Uterus (tissue), 3 donors: ENCODE measurements at regions not wholly inside any gene's neighbourhood (a gene's known extent, or its start where the extent isn't known, plus 50 kb on each side); places are given as distances from the start of the nearest gene placed in this dataset.

ENCODE experiments used
- DNase-seq, 2 donors: peaks; one replicate each; pipeline ENCODE4 v3.0.0-alpha.2; 2019 to 2020
- H3K27ac ChIP-seq, 2 donors: fragments of 200-600 bp; sonication (generic); 1 replicate in 1 of 2; 2 replicates in 1 of 2; pipeline ENCODE4 v1.5.1; 2016 to 2018
- H3K27me3 ChIP-seq, 2 donors: fragments of 200-600 bp; sonication (generic); one replicate each; pipeline ENCODE4 v1.5.1; 2018 to 2019; ENCODE audit warnings: control low read depth in 1 of 2
- H3K36me3 ChIP-seq, 2 donors: fragments of 200-600 bp; sonication (generic); one replicate each; pipeline ENCODE4 v1.5.1; 2019; ENCODE audit warnings: control low read depth in 1 of 2
- H3K4me1 ChIP-seq, 2 donors: fragments of 200-600 bp; sonication (generic); one replicate each; pipeline ENCODE4 v1.5.1; 2018 to 2019; ENCODE audit warnings: control low read depth in 1 of 2
- H3K4me3 ChIP-seq, 2 donors: fragments of 200-600 bp; sonication (generic); 1 replicate in 1 of 2; 2 replicates in 1 of 2; pipeline ENCODE4 v1.5.1; 2018 to 2019; ENCODE audit warnings: mild to moderate bottlenecking in 1 of 2
- H3K9me3 ChIP-seq, 2 donors: fragments of 200-600 bp; sonication (generic); one replicate each; pipeline ENCODE4 v1.5.1; 2019; ENCODE audit warnings: control low read depth in 1 of 2
- POLR2A ChIP-seq, 2 donors: fragments of 450-650 bp; IDR thresholded peaks; one replicate each; pipeline ENCODE4 v1.6.1; 2016; ENCODE audit warnings: antibody characterized with exemption in 2 of 2, mild to moderate bottlenecking in 1 of 2, moderate library complexity in 1 of 2
- intact Hi-C: fragments of 100-400 bp; cut with DNase I; formaldehyde crosslinking; loops from one replicate; pipeline ENCODE4 v1.15.1; 2023; ENCODE audit warnings: low total_unique reads
- TF ChIP-seq, protein P1 (sequence below), 4 experiments: fragments of 200-600 bp in 2 of 4; fragments of 450-650 bp in 2 of 4; sonication (generic) in 2 of 4; IDR thresholded peaks; one replicate each; pipeline ENCODE4 v1.5.1; 2016 to 2019; ENCODE audit warnings: antibody characterized with exemption in 4 of 4, mild to moderate bottlenecking in 2 of 4, moderate library complexity in 1 of 4
- donor health status: DM: yes; HTN: yes; CAD: no.

DNA sequence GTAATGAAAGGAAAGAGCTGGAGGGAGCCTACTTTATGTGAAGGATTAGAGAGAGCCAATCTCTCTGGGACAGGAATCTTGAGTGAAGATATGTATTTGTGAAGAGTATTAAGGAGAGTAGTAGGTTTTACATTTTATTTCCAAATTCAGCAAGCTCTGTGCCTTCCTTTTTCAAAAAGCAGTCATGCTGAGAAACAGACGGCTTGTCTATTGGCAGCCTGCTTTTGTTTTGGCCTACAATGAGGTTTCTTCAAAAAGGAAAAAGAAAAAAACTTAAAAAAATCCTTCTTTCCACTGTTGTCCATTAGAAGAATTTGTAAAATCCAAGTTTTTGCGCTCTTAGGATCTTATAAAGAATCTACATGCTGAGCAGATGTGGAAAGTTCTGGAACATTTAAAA, 103.6 kb upstream of the PTGFR start:
- no peaks in the 10 kb centered on the region for H3K27me3 ChIP-seq
- no peaks in the 10 kb centered on the region for H3K36me3 ChIP-seq
- TF ChIP-seq POLR2A (IDR thresholded peaks at IDR 0.05): no peak
- TF ChIP-seq, protein P1, sequence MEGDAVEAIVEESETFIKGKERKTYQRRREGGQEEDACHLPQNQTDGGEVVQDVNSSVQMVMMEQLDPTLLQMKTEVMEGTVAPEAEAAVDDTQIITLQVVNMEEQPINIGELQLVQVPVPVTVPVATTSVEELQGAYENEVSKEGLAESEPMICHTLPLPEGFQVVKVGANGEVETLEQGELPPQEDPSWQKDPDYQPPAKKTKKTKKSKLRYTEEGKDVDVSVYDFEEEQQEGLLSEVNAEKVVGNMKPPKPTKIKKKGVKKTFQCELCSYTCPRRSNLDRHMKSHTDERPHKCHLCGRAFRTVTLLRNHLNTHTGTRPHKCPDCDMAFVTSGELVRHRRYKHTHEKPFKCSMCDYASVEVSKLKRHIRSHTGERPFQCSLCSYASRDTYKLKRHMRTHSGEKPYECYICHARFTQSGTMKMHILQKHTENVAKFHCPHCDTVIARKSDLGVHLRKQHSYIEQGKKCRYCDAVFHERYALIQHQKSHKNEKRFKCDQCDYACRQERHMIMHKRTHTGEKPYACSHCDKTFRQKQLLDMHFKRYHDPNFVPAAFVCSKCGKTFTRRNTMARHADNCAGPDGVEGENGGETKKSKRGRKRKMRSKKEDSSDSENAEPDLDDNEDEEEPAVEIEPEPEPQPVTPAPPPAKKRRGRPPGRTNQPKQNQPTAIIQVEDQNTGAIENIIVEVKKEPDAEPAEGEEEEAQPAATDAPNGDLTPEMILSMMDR (IDR thresholded peaks at IDR 0.05): no peak
- DNase-seq: no peak
- H3K4me3 ChIP-seq: no peak overlapping the region
- H3K4me1 ChIP-seq: no peaks in the 10 kb centered on the region
- H3K27ac ChIP-seq: peak overlapping the region; percentile 28 to 62
- no peaks in the 10 kb centered on the region for H3K9me3 ChIP-seq
- intact Hi-C loops: no loop called here

DNA sequence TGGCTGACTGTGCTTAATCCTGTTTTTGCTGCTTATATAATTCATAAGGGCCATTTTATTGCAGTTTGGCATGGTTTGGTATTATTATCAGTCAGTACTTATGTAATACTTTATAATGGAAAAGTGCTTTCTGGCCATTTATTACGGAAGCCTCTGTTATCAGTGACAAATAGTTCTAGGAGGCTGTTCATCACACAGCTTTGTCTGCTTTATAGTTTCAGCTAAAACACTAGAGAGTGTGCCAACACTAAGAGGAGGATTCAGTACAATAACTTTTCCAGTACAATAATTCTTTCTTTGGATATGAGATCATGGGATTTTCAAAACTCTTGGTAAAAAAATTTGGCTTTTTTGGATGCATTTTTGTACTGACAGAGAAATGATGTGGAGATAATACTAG, 102.9 kb upstream of the PTGFR start:
- Histone ChIP-seq H3K4me3 (no peak overlapping the region), H3K27ac (peak overlapping the region; percentile 28 to 62), H3K4me1 (no peaks in the 10 kb centered on the region), H3K9me3 (no peaks in the 10 kb centered on the region), H3K36me3 (no peaks in the 10 kb centered on the region), H3K27me3 (no peaks in the 10 kb centered on the region)
- DNase-seq: no peak
- TF ChIP-seq, protein P1 (IDR thresholded peaks at IDR 0.05): no peak
- TF ChIP-seq POLR2A (IDR thresholded peaks at IDR 0.05): no peak
- intact Hi-C loops: no loop called here

DNA sequence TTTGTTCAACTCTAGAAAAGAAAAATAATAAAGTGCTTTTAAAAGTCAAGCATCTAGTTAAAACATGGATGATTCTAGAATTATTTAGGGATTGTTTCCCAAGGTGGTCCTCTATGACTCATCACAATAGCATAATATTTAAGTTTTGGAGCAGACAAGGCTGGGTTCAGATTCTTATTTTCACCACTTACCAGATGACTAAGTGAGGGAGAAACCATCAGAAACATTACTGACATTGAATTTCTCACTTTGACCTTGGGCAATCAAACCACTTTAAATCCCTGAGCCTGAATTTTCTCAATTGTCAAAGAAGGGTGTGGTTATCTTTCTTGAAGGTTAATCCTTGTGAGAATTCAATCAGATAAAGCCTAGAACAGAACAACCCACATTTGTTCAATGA, 102.5 kb upstream of the PTGFR start:
- Histone ChIP-seq H3K36me3 (no peaks in the 10 kb centered on the region), H3K27ac (peak overlapping the region; percentile 20 to 62), H3K27me3 (no peaks in the 10 kb centered on the region), H3K4me3 (no peak overlapping the region), H3K9me3 (no peaks in the 10 kb centered on the region), H3K4me1 (no peaks in the 10 kb centered on the region)
- intact Hi-C loops: no loop called here
- TF ChIP-seq POLR2A (IDR thresholded peaks at IDR 0.05): no peak
- TF ChIP-seq, protein P1 (IDR thresholded peaks at IDR 0.05): no peak
- no peak for DNase-seq

DNA sequence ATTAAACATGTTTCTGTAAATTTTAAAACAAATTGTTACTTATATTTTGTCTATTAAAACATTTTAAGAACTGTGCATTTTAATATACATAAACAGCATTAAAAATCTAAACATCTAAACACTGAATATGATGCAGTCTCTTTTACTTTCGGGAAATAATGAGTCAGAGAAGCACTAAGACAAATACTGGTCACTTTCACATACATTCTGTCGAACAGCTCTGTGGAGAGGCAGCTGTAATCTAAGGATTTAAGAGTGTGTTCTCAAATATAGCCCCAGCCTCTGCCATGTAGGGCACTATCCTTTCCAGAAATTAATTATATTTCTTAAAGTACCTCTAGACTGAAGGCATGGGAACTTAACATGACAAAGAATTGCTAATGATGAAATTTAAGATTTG, 89.6 kb upstream of the PTGFR start:
- intact Hi-C loops: no loop called here
- DNase-seq: no peak
- Histone ChIP-seq H3K36me3 (no peaks in the 10 kb centered on the region), H3K27ac (no peak overlapping the region), H3K9me3 (no peaks in the 10 kb centered on the region), H3K4me1 (no peaks in the 10 kb centered on the region), H3K27me3 (no peaks in the 10 kb centered on the region), H3K4me3 (no peak overlapping the region)
- TF ChIP-seq POLR2A (IDR thresholded peaks at IDR 0.05): no peak
- TF ChIP-seq, protein P1 (IDR thresholded peaks at IDR 0.05): no peak

DNA sequence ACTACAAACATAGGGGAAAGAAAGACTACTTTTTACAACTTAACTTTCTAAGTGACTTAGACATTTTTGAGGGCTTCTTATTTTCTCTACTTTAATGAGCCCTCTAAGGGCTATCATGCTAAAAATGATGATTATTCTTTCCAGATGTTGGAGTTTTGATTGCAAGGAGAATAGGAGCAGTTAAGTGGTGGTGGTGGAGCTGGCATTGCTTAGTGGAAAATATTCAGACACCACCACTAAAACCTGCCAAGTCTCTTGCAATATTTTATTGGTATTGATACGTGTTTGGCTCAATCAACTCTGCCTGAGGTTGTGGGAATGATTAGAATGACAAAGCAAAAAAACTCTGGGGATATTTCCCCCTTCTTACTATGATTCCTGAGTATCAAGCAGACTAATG, 82.6 kb upstream of the PTGFR start:
- peaks cover 0 to 5% of the 10 kb centered on the region in 2 donors for H3K9me3 ChIP-seq
- no peaks in the 10 kb centered on the region for H3K36me3 ChIP-seq
- no peak overlapping the region for H3K4me3 ChIP-seq
- H3K4me1 ChIP-seq: no peaks in the 10 kb centered on the region
- peak overlapping the region in 1 of 2 donors; percentile 27 for H3K27ac ChIP-seq
- intact Hi-C loops: no loop called here
- TF ChIP-seq, protein P1 (IDR thresholded peaks at IDR 0.05): no peak
- no peak for TF ChIP-seq POLR2A (IDR thresholded peaks at IDR 0.05)
- DNase-seq: no peak
- no peaks in the 10 kb centered on the region for H3K27me3 ChIP-seq
